Hepatocyte (in vitro differentiated cells): ENCODE measurements at regions not wholly inside any gene's neighbourhood (a gene's known extent, or its start where the extent isn't known, plus 50 kb on each side); places are given as distances from the start of the nearest gene placed in this dataset.
A peak's percentile ranks its signal among the peaks of the same experiment; 100 is the strongest.

Experiments used
- DNase-seq: peaks from one replicate; pipeline ENCODE4 v3.0.0-alpha.2; 2016; ENCODE audit warnings: low spot score
- H2AFZ ChIP-seq: fragments of 200-600 bp; sonication (generic); 2 replicates; pipeline ENCODE4 v1.6.0; 2016; ENCODE audit warnings: antibody characterized with exemption, mild to moderate bottlenecking
- H3K27ac ChIP-seq: fragments of 200-600 bp; sonication (generic); 2 replicates; pipeline ENCODE4 v1.5.1; 2016; ENCODE audit warnings: mild to moderate bottlenecking
- H3K27me3 ChIP-seq: fragments of 200-600 bp; sonication (generic); 2 replicates; pipeline ENCODE4 v1.6.1; 2016
- H3K36me3 ChIP-seq: fragments of 200-600 bp; sonication (generic); replicated peaks from 2 replicates; pipeline ENCODE4 v1.5.1; 2016; ENCODE audit warnings: low read depth; ENCODE audit not compliant: insufficient read depth
- H3K4me1 ChIP-seq: fragments of 200-600 bp; sonication (generic); 2 replicates; pipeline ENCODE4 v1.5.1; 2016; ENCODE audit warnings: mild to moderate bottlenecking, moderate library complexity; ENCODE audit not compliant: insufficient read depth
- H3K4me2 ChIP-seq: fragments of 200-600 bp; sonication (generic); 2 replicates; pipeline ENCODE4 v1.6.0; 2016
- H3K4me3 ChIP-seq: fragments of 200-600 bp; sonication (generic); 2 replicates; pipeline ENCODE4 v1.5.1; 2016; ENCODE audit warnings: mild to moderate bottlenecking
- H3K79me2 ChIP-seq: fragments of 200-600 bp; sonication (generic); 2 replicates; pipeline ENCODE4 v1.6.0; 2017; ENCODE audit warnings: mild to moderate bottlenecking
- H3K9me2 ChIP-seq: fragments of 200-600 bp; sonication (generic); replicated peaks from 2 replicates; pipeline ENCODE4 v1.6.0; 2017; ENCODE audit warnings: mild to moderate bottlenecking; ENCODE audit not compliant: insufficient read depth
- H3K9me3 ChIP-seq: fragments of 200-600 bp; sonication (generic); 2 replicates; pipeline ENCODE4 v1.5.1; 2016; ENCODE audit warnings: low read depth, mild to moderate bottlenecking
- H4K20me1 ChIP-seq: fragments of 200-600 bp; sonication (generic); 2 replicates; pipeline ENCODE4 v1.6.0; 2016; ENCODE audit warnings: mild to moderate bottlenecking; ENCODE audit not compliant: insufficient read depth, poor library complexity, severe bottlenecking
- CTCF ChIP-seq: fragments of 200-600 bp; sonication (generic); IDR thresholded peaks from 2 replicates; pipeline ENCODE4 v1.5.1; 2016; ENCODE audit warnings: antibody characterized with exemption, mild to moderate bottlenecking; ENCODE audit not compliant: poor library complexity
- EZH2 ChIP-seq: fragments of 200-600 bp; sonication (generic); IDR thresholded peaks from 2 replicates; pipeline ENCODE4 v1.6.1; 2016; ENCODE audit warnings: antibody characterized with exemption, mild to moderate bottlenecking, borderline replicate concordance
- EZH2phosphoT487 ChIP-seq: fragments of 200-600 bp; sonication (generic); IDR thresholded peaks from one replicate; pipeline ENCODE4 v1.6.1; 2018; ENCODE audit warnings: antibody characterized with exemption, mild to moderate bottlenecking, low read depth, moderate library complexity; ENCODE audit not compliant: unreplicated experiment, severe bottlenecking
- WGBS: methylation state at CpG from one replicate; pipeline ENCODE4 v1.1.6; 2016; ENCODE audit warnings: low lambda C conversion rate; ENCODE audit errors: missing lambda C conversion rate; 5-methylcytosine and 5-hydroxymethylcytosine counted together

- Histone ChIP-seq H3K27ac (no peak overlapping the region), H3K4me1 (no peaks in the 10 kb centered on the region), H2AFZ (no peak overlapping the region), H3K36me3 (no peaks in the 10 kb centered on the region), H3K9me3 (no peaks in the 10 kb centered on the region), H3K4me2 (no peak overlapping the region), H3K27me3 (no peaks in the 10 kb centered on the region), H3K4me3 (no peak overlapping the region), H3K9me2 (no peaks in the 10 kb centered on the region), H3K79me2 (peaks cover 11% of the 10 kb centered on the region), H4K20me1 (no peaks in the 10 kb centered on the region)
- WGBS, result 39% methylated on average over 1 of the region's 1 CpG
- DNase-seq, result no peak
- no peak for TF ChIP-seq EZH2phosphoT487
- TF ChIP-seq EZH2, result no peak
- TF ChIP-seq CTCF, result no peak
Measured at GRCh38 chr1:222946436-222946835, 131.6 kb downstream of the DISP1 start.

DNA sequence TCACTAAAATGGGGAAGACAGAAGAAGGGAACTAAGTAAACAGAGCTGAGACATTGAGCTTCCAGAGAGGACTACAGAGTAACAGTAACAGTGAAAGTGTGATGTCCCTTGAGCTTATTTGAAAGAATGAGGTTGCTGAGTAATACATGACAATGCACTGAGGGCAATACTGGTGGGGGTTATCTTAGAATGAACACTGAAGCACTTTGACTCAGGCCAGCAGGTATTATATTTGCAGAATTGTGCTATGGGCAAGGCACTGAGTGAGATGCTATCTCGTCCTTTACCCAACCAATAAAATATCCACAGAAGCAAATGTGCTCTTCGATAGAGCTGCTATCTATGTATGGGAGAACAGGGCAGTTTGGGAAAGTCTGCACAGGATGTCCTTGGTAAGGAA is 133.2 kb downstream of the DISP1 start:
- no peaks in the 10 kb centered on the region for H3K36me3 ChIP-seq
- no peak for DNase-seq
- no peak overlapping the region for H2AFZ ChIP-seq
- H3K9me2 ChIP-seq, result no peaks in the 10 kb centered on the region
- H3K4me2 ChIP-seq, result no peak overlapping the region
- no peaks in the 10 kb centered on the region for H3K9me3 ChIP-seq
- WGBS, result 93% methylated on average over 2 of the region's 2 CpGs
- H3K4me3 ChIP-seq, result no peak overlapping the region
- TF ChIP-seq EZH2phosphoT487 (no peak), CTCF (no peak), EZH2 (no peak)
- H3K27ac ChIP-seq, result no peak overlapping the region
- no peaks in the 10 kb centered on the region for H4K20me1 ChIP-seq
- H3K79me2 ChIP-seq, result peaks cover 7% of the 10 kb centered on the region
- H3K27me3 ChIP-seq, result no peaks in the 10 kb centered on the region
- no peaks in the 10 kb centered on the region for H3K4me1 ChIP-seq

DNA sequence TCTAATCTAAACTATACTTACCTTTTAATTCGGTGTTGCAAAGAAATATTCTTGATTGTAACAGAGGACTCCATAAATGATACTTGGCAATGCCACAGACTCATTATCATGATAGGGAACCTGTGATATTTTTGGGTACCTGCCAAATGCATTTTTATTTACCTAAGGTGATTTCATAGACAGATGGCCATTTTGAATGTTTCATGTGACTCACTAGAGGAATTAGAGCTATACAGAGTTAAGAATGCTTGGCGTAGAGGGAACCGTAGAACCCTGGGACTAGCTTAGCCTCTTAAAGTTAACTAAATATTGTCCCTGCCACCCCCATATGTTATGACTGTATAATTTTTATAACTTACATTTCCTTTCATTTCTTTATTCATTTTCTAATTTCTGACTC is 136.1 kb downstream of the DISP1 start:
- H4K20me1 ChIP-seq, result no peaks in the 10 kb centered on the region
- H3K79me2 ChIP-seq, result no peaks in the 10 kb centered on the region
- H3K4me3 ChIP-seq, result no peak overlapping the region
- H3K27ac ChIP-seq, result no peak overlapping the region
- no peak for TF ChIP-seq EZH2
- TF ChIP-seq EZH2phosphoT487, result no peak
- TF ChIP-seq CTCF, result no peak
- H3K36me3 ChIP-seq, result no peaks in the 10 kb centered on the region
- no peaks in the 10 kb centered on the region for H3K9me2 ChIP-seq
- no peaks in the 10 kb centered on the region for H3K4me1 ChIP-seq
- 90% methylated on average over 3 of the region's 3 CpGs for WGBS
- no peak for DNase-seq
- no peak overlapping the region for H3K4me2 ChIP-seq
- no peaks in the 10 kb centered on the region for H3K9me3 ChIP-seq
- no peaks in the 10 kb centered on the region for H3K27me3 ChIP-seq
- no peak overlapping the region for H2AFZ ChIP-seq

DNA sequence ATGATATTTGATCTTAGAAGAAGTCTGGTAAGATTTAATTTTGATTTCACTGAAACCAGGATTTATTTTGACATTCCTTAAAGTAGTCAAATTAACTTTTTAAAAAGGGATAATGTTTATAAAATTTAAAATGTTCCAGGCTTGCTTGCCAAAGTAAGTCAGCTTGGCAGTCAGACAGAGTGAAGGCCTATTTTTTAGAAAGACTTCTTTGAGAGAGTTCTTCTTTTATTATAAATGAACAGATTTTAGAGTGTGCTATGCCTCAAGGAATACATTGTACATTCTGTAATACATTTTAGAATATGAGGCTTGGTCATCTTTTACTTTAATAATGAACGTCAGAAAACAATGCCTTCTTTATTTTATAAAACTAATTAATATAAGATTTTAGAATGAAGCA is 138.7 kb downstream of the DISP1 start:
- H3K27ac ChIP-seq, result peak overlapping the region; percentile 52
- no peak overlapping the region for H2AFZ ChIP-seq
- H3K4me3 ChIP-seq, result no peak overlapping the region
- no peaks in the 10 kb centered on the region for H4K20me1 ChIP-seq
- no peaks in the 10 kb centered on the region for H3K4me1 ChIP-seq
- H3K4me2 ChIP-seq, result no peak overlapping the region
- H3K79me2 ChIP-seq, result no peaks in the 10 kb centered on the region
- H3K9me3 ChIP-seq, result no peaks in the 10 kb centered on the region
- no peaks in the 10 kb centered on the region for H3K36me3 ChIP-seq
- TF ChIP-seq CTCF, result no peak
- no peak for TF ChIP-seq EZH2
- TF ChIP-seq EZH2phosphoT487, result no peak
- 77% methylated on average over 1 of the region's 1 CpG for WGBS
- H3K27me3 ChIP-seq, result no peaks in the 10 kb centered on the region
- H3K9me2 ChIP-seq, result no peaks in the 10 kb centered on the region
- DNase-seq, result no peak
